Mesothelial cell of epicardium (in vitro differentiated cells): ENCODE measurements at regions not wholly inside any gene's neighbourhood (a gene's known extent, or its start where the extent isn't known, plus 50 kb on each side); places are given as distances from the start of the nearest gene placed in this dataset.
"Not testable (repeated sequence)": the region's sequence is repeated elsewhere in the genome, so short reads cannot be mapped to it uniquely, and the experiment has no call there.

Experiments used
- DNase-seq, 2 experiments: peaks; one replicate each; pipeline ENCODE4 v3.0.0; 2021; ENCODE audit warnings: low spot score in 2 of 2; ENCODE audit not compliant: unreplicated experiment in 2 of 2
- H3K27ac Mint-ChIP-seq: 2 replicates; pipeline ENCODE4 v1.8.0; 2021; ENCODE audit warnings: mixed read lengths
- H3K27me3 Mint-ChIP-seq: 2 replicates; pipeline ENCODE4 v1.8.0; 2021; ENCODE audit warnings: low read depth, mixed read lengths
- H3K36me3 Mint-ChIP-seq: 2 replicates; pipeline ENCODE4 v1.8.0; 2021; ENCODE audit warnings: mixed read lengths
- H3K4me1 Mint-ChIP-seq: 2 replicates; pipeline ENCODE4 v1.8.0; 2021; ENCODE audit warnings: mixed read lengths
- H3K4me3 Mint-ChIP-seq: 2 replicates; pipeline ENCODE4 v1.8.0; 2021; ENCODE audit warnings: mild to moderate bottlenecking, moderate library complexity, mixed read lengths
- H3K9me3 Mint-ChIP-seq: 2 replicates; pipeline ENCODE4 v1.8.0; 2021; ENCODE audit warnings: mixed read lengths
- CTCF ChIP-seq: fragments of 200-600 bp; sonication (generic); IDR thresholded peaks from one replicate; pipeline ENCODE4 v1.5.0; 2021; ENCODE audit warnings: antibody characterized with exemption; ENCODE audit not compliant: unreplicated experiment

- peak overlapping the region; percentile 22 for H3K4me3 Mint-ChIP-seq
- no peaks in the 10 kb centered on the region for H3K27me3 Mint-ChIP-seq
- peak overlapping the region; percentile 88 for H3K27ac Mint-ChIP-seq
- DNase-seq = no peak
- peaks cover 50% of the 10 kb centered on the region for H3K4me1 Mint-ChIP-seq
- peaks cover 15% of the 10 kb centered on the region for H3K9me3 Mint-ChIP-seq
- H3K36me3 Mint-ChIP-seq = peaks cover 3% of the 10 kb centered on the region
- no peak for TF ChIP-seq CTCF
These were observed 133.1 kb downstream of the ARL4C start for GRCh38 chr2:234363647-234364294.

DNA sequence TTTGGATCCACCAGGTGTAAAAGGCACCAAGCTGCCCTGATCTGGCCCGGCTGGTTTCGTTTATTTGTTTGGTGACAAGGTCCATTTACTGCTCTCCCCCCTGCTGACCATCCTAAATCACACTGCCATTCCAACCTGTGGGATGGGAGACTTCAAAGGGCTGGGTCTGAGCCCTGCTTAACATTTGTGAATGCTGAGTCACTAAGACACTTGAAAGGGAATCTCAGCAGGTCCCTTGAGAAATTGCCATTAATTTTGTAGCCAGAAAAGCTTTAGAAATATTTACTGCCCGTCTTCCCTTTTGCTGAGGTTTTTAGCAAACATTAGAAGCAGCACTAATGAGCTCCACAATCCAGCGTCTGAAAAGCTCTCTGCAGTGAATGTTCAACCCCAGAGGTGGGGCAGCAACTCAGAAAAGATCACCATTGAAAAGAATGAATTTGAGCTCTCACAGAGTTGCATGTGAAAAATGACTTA lies 133.8 kb downstream of the ARL4C start:
- Mint-ChIP-seq H3K27me3 (no peaks in the 10 kb centered on the region), H3K4me1 (peaks cover 43% of the 10 kb centered on the region), H3K4me3 (peak overlapping the region; percentile 22), H3K9me3 (peaks cover 21% of the 10 kb centered on the region), H3K36me3 (peaks cover 3% of the 10 kb centered on the region), H3K27ac (peak overlapping the region; percentile 88)
- DNase-seq = no peak
- TF ChIP-seq CTCF = no peak

DNA sequence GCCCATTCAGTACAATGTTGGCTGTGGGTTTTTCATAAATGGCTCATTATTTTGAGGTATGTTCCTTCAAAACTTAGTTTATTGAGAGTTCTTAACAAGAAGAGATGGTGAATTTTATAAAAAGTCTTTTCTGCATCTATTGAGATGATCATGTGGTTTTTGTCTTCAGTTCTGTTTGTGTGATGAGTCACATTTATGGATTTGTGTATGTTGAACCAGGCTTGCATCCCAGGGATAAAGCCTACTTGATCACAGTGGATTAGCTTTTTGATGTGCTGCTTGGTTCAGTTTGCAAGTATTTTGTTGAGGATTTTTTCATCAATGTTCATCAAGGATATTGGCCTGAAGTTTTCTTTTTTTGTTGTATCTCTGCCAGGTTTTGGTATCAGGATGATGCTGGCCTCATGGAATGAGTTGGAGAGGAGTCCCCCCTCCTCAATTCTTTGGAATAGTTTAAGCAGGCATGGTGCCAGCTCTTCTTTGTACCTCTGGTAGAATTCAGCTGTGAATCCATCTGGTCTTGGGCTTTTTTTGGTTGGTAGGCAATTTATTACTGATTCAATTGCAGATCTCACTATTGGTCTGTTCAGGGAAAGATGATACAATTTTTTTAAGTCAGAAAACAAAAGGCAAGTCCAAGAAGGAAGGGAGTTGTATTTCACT lies 136.4 kb downstream of the ARL4C start:
- Mint-ChIP-seq H3K4me1 (peaks cover 35% of the 10 kb centered on the region), H3K9me3 (peaks cover 21% of the 10 kb centered on the region), H3K27ac (peak overlapping the region; percentile 10)
- not testable (repeated sequence) for H3K4me3 Mint-ChIP-seq, H3K27me3 Mint-ChIP-seq, H3K36me3 Mint-ChIP-seq, DNase-seq

- Mint-ChIP-seq H3K4me1 (peaks cover 23% of the 10 kb centered on the region), H3K4me3 (no peak overlapping the region), H3K9me3 (peaks cover 27% of the 10 kb centered on the region), H3K27ac (no peak overlapping the region), H3K36me3 (peaks cover 7% of the 10 kb centered on the region), H3K27me3 (no peaks in the 10 kb centered on the region)
- TF ChIP-seq CTCF = no peak
- no peak for DNase-seq
These were observed 139.2 kb downstream of the ARL4C start for GRCh38 chr2:234357666-234358065.

DNA sequence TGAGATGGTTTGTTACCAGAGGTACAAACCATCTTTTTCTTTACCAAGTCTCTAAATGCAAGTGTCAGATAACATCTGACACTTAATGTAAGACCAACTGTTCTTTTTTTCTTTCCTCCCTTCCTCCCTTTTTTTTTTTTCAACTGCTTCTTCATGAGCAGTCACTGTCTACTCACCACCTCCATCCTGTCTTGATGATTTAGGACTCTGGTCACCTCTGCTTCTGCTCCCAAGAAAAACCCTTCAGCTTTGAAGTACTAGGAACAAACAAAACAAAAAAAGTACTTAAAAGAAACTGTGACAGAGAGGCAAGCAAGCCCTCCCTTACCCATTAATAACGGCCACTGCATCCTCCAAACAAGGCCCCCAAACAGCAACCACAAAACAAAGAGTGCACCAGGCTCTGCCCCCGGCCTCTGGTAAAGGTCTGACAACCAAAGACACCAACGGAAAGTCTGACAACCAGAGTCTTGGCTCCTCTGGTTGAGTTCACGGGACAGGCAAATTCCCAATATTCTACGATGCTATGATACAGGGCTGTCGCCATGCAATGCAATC lies 141.0 kb downstream of the ARL4C start:
- Mint-ChIP-seq H3K27me3 (no peaks in the 10 kb centered on the region), H3K36me3 (peaks cover 7% of the 10 kb centered on the region), H3K9me3 (peaks cover 32% of the 10 kb centered on the region), H3K27ac (no peak overlapping the region), H3K4me1 (peaks cover 22% of the 10 kb centered on the region), H3K4me3 (no peak overlapping the region)
- DNase-seq = no peak
- no peak for TF ChIP-seq CTCF
